ENCODE measurements at regions not wholly inside any gene's neighbourhood (a gene's known extent, or its start where the extent isn't known, plus 50 kb on each side); places are given as distances from the start of the nearest gene placed in this dataset.

- H3K36me3 ChIP-seq, result no peaks in the 10 kb centered on the region
- no peaks in the 10 kb centered on the region for H3K27me3 ChIP-seq
- H3K4me3 ChIP-seq, result no peak overlapping the region
- intact Hi-C loops (cut with DNase I; ENCODE audit: low total_unique reads), result no loop called here
- no peaks in the 10 kb centered on the region for H3K4me1 ChIP-seq
- no peak for TF ChIP-seq POLR2A (IDR thresholded peaks at IDR 0.05)
- H3K27ac ChIP-seq, result no peak overlapping the region
- peaks cover 0 to 17% of the 10 kb centered on the region in 2 donors for H3K9me3 ChIP-seq
- no peak for DNase-seq (ENCODE audit: low spot score in 2 of 2)
Observed at GRCh38 chr11:103537904-103538502, 428.8 kb downstream of the DYNC2H1 start.

- H3K9me3 ChIP-seq, result peaks cover 0 to 17% of the 10 kb centered on the region in 2 donors
- no peak for DNase-seq (ENCODE audit: low spot score in 2 of 2)
- TF ChIP-seq POLR2A (IDR thresholded peaks at IDR 0.05) (no peak), POLR2AphosphoS5 (IDR thresholded peaks at IDR 0.05) (no peak)
- TF ChIP-seq, protein P1, sequence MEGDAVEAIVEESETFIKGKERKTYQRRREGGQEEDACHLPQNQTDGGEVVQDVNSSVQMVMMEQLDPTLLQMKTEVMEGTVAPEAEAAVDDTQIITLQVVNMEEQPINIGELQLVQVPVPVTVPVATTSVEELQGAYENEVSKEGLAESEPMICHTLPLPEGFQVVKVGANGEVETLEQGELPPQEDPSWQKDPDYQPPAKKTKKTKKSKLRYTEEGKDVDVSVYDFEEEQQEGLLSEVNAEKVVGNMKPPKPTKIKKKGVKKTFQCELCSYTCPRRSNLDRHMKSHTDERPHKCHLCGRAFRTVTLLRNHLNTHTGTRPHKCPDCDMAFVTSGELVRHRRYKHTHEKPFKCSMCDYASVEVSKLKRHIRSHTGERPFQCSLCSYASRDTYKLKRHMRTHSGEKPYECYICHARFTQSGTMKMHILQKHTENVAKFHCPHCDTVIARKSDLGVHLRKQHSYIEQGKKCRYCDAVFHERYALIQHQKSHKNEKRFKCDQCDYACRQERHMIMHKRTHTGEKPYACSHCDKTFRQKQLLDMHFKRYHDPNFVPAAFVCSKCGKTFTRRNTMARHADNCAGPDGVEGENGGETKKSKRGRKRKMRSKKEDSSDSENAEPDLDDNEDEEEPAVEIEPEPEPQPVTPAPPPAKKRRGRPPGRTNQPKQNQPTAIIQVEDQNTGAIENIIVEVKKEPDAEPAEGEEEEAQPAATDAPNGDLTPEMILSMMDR (IDR thresholded peaks at IDR 0.05), result no peak
- no peak overlapping the region for H3K27ac ChIP-seq
- no peaks in the 10 kb centered on the region for H3K4me1 ChIP-seq
- intact Hi-C loops (cut with DNase I; ENCODE audit: low total_unique reads), result no loop called here
- H3K4me3 ChIP-seq, result no peak overlapping the region
- H3K36me3 ChIP-seq, result no peaks in the 10 kb centered on the region
- H3K27me3 ChIP-seq, result no peaks in the 10 kb centered on the region
Observed at GRCh38 chr11:103539166-103539565, 429.9 kb downstream of the DYNC2H1 start.

DNA sequence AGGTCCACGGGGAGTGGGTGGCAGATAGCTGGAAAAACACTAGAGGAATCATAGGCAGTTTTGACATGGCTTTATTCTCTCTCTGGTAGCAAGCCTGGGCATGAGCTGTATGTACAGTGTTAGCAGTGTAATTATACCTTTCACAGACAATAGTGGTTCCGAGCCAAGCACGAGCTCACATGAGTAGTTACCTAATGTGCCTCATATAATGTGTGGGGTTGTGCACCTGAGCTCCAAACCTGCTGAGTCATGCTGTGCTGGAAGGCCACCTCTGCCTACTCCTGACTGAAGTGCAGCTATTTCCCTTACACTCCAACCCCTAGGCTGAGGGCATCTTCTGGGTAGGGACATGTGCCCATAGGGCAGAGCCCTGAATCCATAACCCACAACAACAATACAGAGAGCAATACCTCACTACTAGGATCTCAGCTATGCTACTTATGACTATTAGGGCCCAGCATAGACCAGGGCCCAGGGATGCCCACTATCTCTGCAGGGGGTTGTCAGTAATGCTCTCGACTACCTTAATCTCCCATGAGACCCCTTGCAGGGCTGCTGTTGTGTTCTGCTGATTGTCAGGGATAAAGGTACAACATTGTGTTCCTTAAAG, 432.1 kb downstream of the DYNC2H1 start:
- Histone ChIP-seq H3K27me3 (no peaks in the 10 kb centered on the region), H3K9me3 (peaks cover 0 to 17% of the 10 kb centered on the region in 2 donors), H3K36me3 (no peaks in the 10 kb centered on the region), H3K27ac (no peak overlapping the region), H3K4me3 (no peak overlapping the region), H3K4me1 (no peaks in the 10 kb centered on the region)
- intact Hi-C loops (cut with DNase I; ENCODE audit: low total_unique reads), result no loop called here
- DNase-seq (ENCODE audit: low spot score in 2 of 2), result no peak
- TF ChIP-seq POLR2AphosphoS5 (IDR thresholded peaks at IDR 0.05) (no peak), POLR2A (IDR thresholded peaks at IDR 0.05) (no peak)
- TF ChIP-seq, protein P1 (IDR thresholded peaks at IDR 0.05), result no peak

DNA sequence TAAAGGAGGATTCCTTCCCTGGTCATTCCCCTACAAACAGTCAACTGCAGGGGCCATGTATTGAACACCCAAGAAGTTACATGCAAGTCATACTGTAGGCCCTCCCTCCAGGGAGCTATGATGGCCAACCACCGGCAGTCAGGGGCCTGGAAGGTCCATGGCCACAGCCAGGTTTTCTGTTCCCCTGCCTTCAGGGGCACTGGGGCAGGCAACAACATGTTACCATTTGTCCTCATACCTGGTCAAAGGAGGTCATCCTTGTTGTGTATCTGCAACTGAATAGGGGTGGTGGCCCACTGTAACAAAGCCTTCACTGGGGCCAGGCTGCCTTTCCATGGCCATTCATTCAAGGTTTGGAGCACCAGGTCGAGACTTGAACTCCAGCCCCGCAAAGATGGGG, 433.6 kb downstream of the DYNC2H1 start:
- H3K27ac ChIP-seq, result no peak overlapping the region
- TF ChIP-seq, protein P1 (IDR thresholded peaks at IDR 0.05), result no peak
- TF ChIP-seq POLR2AphosphoS5 (IDR thresholded peaks at IDR 0.05) (no peak), POLR2A (IDR thresholded peaks at IDR 0.05) (no peak)

DNA sequence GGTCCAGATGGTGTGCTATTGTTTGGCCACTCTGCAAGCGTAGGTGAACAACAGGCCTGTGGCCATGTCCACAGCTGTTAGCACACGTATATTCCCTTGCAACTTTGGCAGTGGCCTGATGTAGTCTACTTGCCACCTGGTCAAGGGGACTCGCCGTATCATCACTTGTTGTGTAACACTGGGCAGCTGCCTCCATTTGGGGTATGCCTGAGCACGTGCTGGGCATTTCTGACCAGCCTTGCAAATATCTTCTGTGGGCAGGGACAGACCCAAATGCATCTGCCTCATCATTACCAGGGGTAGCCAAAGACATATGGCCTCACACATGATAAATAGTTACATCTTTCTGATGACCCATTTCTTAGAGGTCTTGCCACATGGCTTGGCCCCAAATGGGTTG, 434.2 kb downstream of the DYNC2H1 start:
- Histone ChIP-seq H3K9me3 (peaks cover 0 to 17% of the 10 kb centered on the region in 2 donors), H3K4me3 (no peak overlapping the region), H3K27me3 (no peaks in the 10 kb centered on the region), H3K36me3 (no peaks in the 10 kb centered on the region), H3K4me1 (no peaks in the 10 kb centered on the region), H3K27ac (no peak overlapping the region)
- no peak for TF ChIP-seq POLR2A (IDR thresholded peaks at IDR 0.05)
- no peak for DNase-seq (ENCODE audit: low spot score in 2 of 2)
- intact Hi-C loops (cut with DNase I; ENCODE audit: low total_unique reads), result no loop called here

More for the DNA sequence above, 433.6 kb downstream of the DYNC2H1 start:
- DNase-seq (ENCODE audit: low spot score in 2 of 2), result no peak
- Histone ChIP-seq H3K4me3 (no peak overlapping the region), H3K9me3 (peaks cover 0 to 17% of the 10 kb centered on the region in 2 donors), H3K36me3 (no peaks in the 10 kb centered on the region), H3K27me3 (no peaks in the 10 kb centered on the region), H3K4me1 (no peaks in the 10 kb centered on the region)
- intact Hi-C loops (cut with DNase I; ENCODE audit: low total_unique reads), result no loop called here

DNA sequence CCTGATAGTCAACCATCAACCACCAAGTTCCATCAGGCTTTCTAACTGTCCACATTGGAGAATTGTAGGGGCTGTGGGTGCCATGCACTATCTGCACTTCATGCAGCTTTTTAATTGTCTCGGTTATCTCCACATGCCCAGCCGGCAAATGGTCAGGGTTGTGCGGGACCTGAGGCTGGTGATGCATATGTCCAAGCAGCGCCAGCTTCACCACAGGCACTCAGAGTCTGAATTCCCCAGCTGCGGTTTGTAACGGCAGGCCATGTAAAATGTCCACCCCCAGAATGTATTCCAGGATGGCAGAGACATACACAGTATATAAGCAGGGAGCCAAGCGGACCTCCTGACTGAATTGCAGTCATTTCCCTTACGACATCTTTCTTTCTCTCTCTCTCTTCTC, 435.6 kb downstream of the DYNC2H1 start:
- no peaks in the 10 kb centered on the region for H3K4me1 ChIP-seq

More for the DNA sequence above, 435.6 kb downstream of the DYNC2H1 start:
- H3K27ac ChIP-seq, result no peak overlapping the region
- DNase-seq (ENCODE audit: low spot score in 2 of 2), result no peak
- no peaks in the 10 kb centered on the region for H3K36me3 ChIP-seq
- TF ChIP-seq, protein P1 (IDR thresholded peaks at IDR 0.05), result no peak
- intact Hi-C loops (cut with DNase I; ENCODE audit: low total_unique reads), result no loop called here
- no peak overlapping the region for H3K4me3 ChIP-seq
- H3K27me3 ChIP-seq, result no peaks in the 10 kb centered on the region
- H3K9me3 ChIP-seq, result peaks cover 0 to 17% of the 10 kb centered on the region in 2 donors
